Suppressor macrophage (primary cell): ENCODE measurements at regions not wholly inside any gene's neighbourhood (a gene's known extent, or its start where the extent isn't known, plus 50 kb on each side); places are given as distances from the start of the nearest gene placed in this dataset.
A peak's percentile ranks its signal among the peaks of the same experiment; 100 is the strongest.

Source experiments
- DNase-seq, 4 experiments: peaks; one replicate each; pipeline ENCODE4 v3.0.0-alpha.2; 2020 to 2022

DNA sequence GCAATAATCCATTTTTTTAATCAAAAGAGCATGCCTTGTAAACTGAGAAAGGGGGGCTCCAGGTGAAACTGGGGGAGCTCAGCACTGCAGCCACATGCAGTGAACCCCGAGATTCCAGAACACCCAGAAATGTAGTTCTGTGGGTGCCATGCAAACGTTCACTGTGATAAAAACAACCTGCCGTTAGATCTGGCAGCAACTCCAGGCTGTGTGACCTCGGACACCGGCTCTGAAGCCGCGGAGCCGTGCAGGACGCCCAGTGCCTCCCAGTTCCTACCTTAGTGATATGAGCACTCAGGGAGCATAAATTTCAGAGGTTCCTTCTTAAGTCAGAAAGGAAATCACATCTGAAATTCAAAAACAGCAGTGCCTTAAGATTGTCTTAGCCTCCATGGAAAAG is 85.4 kb upstream of the THBS2 start:
- no peak for DNase-seq

DNA sequence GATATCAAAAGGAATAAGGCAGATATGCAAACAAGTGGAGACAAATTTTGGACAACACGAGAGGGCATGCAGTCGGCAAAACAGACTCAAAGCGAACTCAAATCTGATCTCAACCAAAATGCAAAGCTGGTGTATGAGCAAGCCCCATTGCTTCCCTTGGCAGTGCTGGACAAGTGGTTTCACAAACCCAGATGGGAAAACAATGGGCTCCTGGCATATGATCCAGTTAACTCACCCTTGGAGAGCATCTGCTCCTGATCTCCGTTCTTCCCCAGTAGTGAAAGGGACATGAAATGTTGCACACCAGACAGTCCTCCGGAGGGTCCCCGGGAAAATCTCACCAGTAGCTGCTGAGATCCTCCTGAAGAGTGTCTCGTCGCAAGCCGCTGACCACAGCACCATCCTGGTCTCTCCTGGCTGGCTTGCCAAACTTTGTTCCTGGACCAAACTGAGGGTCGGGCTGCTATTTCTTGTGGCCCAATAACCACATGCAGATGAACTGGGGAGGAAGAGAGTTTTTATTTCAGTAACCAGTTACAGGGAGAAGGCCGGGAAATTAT is 84.3 kb upstream of the THBS2 start:
- no peak for DNase-seq

DNA sequence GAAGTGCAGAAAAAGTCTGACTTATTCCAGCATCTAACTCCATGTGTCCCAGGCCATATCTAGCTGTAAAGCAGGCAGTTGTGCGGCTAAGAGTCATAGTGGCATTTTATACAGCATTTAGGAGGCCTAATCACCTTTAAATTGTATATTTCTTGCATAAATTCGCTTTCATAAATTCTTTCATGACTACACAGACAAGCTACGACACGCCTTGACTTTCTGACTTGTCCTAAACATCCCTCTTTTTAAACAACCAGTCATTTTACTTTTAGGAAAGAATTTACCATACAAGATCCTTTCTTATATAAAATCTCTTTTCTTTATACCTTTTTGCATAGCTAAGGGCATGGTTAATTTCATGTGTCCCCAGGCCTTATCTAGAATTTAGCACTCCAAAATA is 81.7 kb upstream of the THBS2 start:
- DNase-seq = no peak

DNA sequence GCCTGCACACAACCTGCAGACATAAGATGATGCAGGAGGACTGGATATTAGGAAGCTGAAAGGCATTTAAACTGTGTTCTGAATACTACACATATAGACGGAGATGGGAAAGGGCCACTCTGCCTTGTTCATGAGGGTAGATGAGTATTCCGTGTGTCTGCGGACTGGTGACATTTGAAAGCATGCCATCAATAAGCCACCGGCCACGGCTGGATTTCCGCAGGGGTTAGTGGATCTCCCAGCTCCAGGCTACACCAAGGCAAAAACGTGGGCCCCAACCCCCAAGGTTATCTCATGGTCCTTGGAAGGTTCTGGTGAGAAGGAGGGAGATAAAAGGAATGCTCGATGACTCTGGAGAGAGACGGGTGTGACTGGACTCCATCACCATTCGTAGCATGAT is 78.6 kb upstream of the THBS2 start:
- no peak for DNase-seq

DNA sequence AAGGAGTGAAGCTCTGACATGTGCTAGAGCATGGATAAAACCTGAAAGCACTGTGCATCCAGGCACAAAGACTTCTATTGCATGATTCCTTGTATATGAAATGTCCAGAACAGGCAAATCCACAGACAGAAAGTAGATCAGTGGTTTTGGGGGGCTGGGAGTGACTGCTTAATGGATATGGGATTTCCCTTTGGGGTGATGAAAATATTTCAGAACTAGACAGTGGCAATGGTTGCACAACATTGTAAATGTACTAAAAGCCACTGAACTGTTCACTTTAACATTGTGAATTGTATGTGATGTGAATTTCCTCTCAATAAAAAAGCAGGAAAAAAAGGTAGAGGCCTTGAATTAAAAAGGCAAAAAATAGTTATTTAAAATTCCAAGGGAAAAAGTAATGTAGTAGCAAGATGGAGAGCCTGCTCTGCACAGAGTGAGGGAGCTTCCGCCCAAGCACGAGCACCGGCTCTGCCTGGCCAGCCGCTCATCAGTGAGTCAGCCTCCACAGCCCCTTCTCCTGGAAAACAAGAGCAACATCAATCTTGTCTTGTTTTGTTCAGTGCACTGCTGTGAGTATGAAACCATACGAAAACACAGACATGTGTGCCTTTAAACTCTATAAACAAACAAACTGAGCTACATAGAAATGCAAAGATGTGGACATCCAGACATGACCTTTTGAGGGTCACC is 74.6 kb upstream of the THBS2 start:
- DNase-seq = no peak

DNA sequence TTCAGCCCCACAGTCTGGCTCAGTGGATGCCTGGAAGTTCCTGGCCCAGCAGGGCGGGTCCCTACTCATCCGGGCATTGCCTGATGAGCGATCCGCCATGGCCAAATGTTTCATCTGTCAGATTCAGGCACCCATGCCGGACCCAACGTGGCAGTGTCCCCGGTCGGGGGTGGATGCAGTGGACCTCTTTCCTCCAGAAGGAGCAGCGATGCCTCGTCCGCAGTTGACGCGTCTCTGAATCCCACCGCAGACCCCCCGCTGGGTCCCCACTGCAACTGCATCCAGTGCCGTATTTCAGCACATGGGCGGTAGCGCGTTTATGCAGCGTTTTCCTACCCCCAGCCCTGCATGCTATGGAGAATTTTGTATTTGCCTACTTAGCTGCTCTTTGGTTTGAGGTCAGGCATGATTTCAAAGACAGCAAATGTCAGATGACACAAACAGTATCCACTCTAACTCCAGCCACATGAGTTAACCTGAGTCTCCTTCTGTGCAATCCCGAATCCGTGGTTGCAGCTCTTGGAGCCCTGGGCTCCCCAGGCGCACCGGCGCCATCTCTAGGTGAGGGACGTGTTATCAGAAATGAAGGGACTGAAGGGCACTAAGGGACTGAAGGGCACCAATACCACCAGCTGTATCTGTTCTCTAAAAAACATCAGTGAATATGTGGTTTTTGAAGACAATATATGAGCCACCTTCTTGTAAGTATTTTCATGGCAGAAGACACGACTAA is 72.6 kb upstream of the THBS2 start:
- DNase-seq = peak; percentile 44 to 83 (median 68)

DNA sequence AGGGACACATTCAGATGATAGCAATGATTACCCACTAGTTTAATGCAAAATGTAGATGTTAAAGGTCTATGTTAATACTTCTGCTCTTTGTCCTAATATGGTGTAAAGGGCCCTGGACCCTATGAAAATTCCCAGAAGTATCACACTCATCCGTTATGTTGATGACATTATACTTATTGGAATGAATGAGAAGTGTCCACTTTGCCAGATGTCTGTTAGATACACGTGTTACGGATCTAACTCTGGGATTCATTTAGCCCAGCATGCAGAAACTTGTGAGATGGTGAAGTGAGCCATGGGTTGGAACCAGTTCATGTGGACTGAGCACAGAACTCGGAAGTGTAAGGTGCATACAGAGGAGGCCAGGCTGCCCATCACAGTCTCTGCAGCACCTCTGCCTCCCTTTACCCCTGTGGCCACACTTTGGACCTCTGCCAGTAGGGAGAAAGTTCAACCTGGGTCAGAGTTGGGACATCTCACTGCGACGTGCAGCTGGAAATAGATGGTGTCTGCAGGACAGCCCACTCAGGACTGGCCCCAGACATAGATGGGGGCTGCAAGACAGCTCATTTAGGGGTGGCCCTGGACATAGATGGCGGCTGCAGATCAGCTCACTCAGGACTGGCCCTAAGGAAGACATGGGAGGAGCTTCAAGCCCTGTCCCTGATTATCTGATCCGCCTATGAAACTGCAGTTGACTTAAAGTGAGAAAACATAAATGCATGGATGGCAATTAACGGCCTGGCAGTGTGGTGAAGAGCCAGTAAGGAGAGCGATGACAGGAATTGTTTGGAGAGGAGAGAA is 71.2 kb upstream of the THBS2 start:
- no peak for DNase-seq

DNA sequence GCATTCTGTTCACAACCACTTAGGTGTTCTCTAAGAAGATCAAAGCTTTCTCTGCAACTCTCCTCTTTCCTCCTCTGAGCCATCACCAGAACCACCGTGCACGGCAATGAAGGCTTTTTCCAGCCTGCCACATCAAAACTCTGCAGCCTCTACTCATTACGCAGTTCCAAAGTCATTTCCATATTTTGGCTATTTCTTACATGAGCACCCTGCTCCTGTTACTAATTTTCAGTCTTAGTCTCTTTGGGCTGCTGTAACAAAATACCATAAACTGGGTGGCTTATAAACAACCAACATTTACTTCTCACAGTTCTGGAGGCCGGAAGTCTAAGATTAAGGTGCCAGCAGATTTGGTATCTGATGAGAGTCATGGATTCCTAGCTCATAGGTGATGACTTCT is 70.4 kb upstream of the THBS2 start:
- no peak for DNase-seq

DNA sequence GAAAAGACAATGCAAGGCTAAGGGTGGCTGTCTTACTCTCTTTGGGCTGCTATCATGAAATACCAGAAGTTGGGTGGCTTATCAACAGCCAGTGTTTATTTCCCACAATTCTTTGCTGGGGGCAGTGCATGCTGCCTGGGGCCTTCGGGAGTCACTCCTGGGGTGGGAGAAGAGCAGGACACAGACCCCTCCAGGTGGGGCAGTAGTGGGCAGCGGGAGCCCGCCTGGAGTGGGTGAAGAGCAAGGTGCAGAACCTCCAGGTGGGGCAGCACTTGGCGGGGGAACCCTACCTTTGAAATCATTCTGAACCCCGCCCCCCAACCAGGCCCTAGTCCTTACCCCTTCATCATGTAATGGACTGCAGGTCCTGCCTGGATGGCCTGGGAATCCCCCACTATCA is 69.6 kb upstream of the THBS2 start:
- no peak for DNase-seq

DNA sequence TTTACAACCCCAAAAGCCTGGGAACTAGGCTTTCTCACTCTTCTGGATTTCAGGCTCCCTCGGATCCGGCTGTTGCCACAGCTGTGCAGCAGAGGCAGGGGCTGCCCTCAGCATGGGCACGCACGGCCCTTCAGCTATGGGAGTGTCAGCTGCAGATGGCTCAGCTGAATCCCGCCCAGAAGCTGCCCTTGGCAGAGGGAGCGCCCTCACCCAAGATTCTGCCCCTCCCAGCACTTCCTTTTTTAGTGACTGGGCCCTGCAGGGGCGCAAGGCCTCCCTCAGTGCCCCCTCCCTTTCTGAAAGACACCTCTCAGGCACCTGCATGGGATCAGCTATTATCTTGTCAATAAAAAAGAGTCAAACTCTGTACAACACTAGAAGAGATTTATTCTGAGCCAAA is 67.9 kb upstream of the THBS2 start:
- DNase-seq = peak in 2 of 4 experiments; percentile 27 to 29

DNA sequence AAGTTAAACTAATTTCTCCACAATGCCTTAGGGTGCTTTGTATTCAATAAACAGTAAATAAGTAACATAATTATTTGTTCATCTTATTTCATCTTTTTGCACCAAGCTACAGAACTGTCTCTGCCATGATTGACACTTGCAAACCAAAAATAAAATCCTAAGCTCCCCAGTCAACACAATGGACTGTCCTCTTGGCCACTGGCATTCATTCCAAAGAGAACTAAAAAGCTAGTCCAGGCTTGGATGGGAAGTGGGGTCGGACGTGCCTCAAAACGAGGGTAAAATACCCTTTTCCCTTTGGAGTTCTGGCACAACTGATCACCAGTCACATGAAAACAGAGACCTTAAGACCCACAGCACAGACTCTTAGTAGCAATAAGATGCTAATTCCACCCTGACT is 66.4 kb upstream of the THBS2 start:
- no peak for DNase-seq

DNA sequence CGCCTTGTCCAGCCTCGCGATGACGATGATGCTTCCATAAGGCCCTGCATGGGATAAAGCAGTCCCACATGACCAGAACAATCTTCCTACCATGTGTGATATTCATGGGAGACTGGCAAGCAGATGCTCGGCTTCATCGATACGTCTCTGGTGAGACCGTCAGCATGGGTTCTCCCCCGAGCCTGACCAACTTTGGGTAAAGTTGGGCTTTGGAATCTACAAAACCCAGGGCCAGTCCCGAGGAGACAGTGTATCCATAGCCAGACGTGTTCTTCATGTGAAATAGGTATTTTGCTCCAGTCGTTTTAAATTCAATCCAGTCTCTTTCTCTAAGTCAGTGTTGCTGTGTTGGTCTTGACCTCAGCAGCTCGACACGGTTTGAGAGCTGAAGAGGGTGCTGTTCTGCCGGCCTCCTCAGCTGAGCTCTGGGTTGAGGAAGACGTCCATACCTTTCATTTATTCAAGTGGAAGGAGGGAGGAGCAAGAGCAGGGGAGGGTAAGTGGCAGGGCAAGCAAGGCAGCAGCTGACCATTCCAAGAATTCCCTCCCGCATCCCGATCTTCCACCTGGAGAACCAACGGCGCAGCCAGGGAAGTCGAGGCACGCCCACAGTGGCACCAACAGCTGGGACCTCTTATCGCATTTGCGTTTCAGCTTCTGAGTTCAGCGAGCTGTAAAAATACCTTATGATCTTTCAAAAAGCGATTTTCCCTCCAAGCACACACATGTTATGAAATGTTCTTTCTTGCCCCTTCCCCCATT is 64.0 kb upstream of the THBS2 start:
- no peak for DNase-seq

DNA sequence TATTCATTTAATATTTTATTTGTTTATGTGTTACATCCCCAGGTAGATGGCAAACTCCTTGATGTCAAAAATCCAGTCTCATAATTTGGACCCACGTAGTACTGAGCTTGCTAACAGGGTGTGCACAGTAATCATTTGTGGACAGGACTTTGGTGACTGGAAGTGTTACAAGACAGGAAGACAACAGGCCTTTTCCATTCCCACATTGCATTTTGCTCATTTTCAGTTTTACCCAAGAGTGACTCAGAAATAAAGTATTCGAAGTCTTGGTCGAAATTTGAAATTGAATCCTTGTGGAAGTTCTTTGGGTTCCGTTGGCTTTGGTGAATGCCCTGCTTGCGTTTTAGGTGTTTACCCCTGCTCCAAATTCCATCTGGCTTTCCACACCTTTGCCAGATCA is 63.0 kb upstream of the THBS2 start:
- DNase-seq = no peak

DNA sequence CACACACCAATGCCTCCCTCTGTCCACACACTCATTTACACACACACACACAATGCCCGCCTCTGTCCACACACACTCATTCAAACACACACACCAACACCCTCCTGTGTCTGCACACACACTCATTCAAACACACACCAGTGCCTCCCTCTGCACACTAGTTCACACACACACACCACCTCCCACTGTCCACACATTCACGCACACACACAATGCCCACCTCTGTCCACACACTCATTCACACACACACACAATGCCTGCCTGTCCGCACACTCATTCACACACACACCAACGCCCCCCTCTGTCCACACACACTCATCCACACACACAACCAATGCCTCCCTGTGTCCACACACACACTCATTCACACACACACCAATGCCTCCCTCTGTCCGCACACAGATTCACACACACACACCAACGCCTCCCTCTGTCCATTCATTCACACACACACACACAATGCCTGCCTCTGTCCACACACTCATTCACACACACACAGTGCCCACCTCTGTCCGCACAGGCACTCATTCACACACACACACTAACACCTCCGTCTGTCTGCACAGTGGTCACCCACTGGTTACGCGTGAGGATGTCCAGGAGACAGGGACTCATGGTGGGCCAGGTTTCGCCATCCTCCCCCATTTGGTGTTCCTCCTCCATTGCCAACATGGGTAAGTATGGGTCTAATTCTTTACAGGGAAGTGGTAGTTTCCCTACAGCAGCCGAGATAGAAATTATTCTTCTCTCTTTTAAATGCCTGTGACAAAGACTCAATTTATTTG is 62.4 kb upstream of the THBS2 start:
- DNase-seq = no peak

DNA sequence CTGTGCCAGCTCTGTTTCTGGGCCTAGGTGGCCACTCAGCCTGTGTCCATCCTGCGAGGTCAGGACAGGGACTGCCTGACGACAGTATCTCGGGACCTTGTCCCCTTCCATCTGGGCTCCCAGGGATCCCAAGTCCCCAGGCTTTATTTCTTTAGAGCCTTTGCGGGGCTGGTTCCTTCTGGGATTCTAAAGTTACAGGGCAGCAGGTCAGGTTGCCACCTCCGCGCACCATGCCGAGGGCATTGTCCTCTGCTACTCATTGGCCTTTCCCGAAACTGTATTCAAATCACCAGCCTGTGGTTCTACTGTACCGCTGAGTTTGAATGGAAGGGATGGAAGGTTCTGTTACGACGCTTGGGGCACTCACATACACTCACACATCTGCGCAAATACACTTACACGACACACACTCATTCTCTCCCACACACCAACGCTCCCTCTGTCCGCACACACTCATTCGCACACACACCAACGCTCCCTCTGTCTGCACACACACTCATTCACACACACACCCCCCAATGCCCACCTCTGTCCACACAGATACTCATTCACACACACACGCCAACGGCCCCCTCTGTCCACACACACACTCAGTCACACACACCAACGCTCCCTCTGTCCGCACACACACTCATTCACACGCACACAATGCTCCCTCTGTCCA is 59.8 kb upstream of the THBS2 start:
- DNase-seq = no peak

DNA sequence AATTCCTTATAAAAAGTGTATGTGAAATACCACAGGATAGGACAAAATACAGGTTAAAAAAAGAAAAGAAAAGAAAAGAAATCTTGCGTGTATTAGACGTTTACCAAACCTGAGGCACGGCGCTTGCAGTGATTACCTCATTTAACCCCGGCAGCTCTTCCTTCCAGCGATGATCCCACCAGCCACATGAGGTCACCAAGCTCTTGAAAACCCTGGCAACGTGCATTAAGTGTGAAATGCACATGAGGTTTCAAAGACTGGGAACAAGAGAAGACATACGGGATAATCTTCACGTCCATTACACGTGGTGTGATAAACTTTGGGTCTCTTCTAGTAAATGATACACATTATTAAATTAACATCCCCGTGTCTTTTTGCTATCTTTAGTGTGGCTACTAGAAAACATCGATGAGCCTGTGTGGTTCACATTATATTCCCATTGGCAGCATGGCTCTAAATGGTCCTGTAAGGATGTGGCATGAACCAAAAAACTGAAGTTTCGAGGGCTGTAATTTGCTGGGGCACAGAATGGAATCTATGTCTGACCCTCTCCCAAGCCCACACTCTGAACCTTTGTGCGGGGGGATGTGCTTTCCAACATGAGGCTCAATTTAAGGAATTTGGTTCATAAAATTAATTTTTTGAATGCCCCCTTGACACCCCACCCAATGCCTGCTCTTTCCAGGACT is 59.2 kb upstream of the THBS2 start:
- DNase-seq = no peak

DNA sequence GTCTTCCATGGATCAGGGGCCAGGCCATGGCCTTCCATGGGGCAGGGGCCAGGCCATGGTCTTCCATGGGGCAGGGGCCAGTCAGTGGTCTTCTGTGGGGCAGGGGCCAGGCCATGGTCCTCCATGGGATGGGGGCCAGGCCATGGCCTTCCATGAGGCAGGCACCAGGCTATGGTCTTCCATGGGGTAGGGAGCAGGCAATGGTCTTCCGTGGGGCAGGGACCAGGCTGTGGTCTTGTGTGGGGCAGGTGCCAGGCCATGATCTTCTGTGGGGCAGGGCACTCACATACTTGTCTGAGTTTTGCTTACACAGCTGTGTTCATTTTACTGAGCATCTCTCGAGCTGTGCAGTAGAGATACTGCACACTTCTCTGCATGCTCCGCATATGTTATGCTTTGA is 57.3 kb upstream of the THBS2 start:
- DNase-seq = no peak
